Tibial nerve (tissue), 4 donors: ENCODE measurements at regions not wholly inside any gene's neighbourhood (a gene's known extent, or its start where the extent isn't known, plus 50 kb on each side); places are given as distances from the start of the nearest gene placed in this dataset.

Experiments
- EP300 ChIP-seq, 2 donors: sonication (generic); formaldehyde crosslinking; IDR thresholded peaks; one replicate each; pipeline ENCODE4 v1.6.1; 2017; ENCODE audit warnings: antibody characterized with exemption in 2 of 2, mild to moderate bottlenecking in 1 of 2
- POLR2A ChIP-seq, 2 donors: fragments of 450-650 bp; IDR thresholded peaks; one replicate each; pipeline ENCODE4 v1.6.1; 2017; ENCODE audit warnings: antibody characterized with exemption in 2 of 2, mild to moderate bottlenecking in 2 of 2, moderate library complexity in 2 of 2
- TF ChIP-seq, protein P1 (sequence below), 5 experiments: fragments of 200-600 bp in 3 of 5; fragments of 450-650 bp in 2 of 5; sonication (generic) in 3 of 5; IDR thresholded peaks; one replicate each; pipeline ENCODE4 v1.5.1; 2016 to 2019; ENCODE audit warnings: antibody characterized with exemption in 5 of 5, mild to moderate bottlenecking in 3 of 5, moderate library complexity in 2 of 5

DNA sequence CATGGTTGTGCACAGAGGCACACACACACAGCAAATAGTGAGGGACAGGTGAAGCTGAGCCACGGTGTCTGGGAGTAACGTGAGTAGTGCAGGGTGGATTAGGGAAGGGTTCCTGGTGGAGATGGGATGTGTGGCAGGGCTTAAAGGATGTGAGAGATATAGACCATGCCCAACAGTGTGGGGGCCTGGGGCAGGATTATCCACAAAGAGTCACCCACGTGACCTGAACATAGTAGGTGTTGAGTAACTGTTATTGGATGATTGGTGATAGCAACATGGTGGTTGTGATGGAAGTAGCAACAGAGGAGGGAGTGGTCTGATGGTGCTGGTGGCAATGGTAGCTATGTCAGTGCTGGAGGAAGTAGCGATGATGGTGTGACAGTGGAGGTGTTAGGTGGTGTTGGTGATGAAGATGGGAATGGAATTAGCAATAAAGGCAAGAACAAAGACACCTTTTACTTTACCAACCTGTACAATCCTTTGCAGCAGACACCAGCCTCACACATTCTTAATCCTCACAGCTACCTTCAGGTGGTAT, 135.1 kb downstream of the MRPL14 start:
- TF ChIP-seq POLR2A (IDR thresholded peaks at IDR 0.05) (no peak), EP300 (IDR thresholded peaks at IDR 0.05) (no peak)
- TF ChIP-seq, protein P1, sequence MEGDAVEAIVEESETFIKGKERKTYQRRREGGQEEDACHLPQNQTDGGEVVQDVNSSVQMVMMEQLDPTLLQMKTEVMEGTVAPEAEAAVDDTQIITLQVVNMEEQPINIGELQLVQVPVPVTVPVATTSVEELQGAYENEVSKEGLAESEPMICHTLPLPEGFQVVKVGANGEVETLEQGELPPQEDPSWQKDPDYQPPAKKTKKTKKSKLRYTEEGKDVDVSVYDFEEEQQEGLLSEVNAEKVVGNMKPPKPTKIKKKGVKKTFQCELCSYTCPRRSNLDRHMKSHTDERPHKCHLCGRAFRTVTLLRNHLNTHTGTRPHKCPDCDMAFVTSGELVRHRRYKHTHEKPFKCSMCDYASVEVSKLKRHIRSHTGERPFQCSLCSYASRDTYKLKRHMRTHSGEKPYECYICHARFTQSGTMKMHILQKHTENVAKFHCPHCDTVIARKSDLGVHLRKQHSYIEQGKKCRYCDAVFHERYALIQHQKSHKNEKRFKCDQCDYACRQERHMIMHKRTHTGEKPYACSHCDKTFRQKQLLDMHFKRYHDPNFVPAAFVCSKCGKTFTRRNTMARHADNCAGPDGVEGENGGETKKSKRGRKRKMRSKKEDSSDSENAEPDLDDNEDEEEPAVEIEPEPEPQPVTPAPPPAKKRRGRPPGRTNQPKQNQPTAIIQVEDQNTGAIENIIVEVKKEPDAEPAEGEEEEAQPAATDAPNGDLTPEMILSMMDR (IDR thresholded peaks at IDR 0.05): no peak
